SK-N-DZ (cell line): ENCODE measurements at regions not wholly inside any gene's neighbourhood (a gene's known extent, or its start where the extent isn't known, plus 50 kb on each side); places are given as distances from the start of the nearest gene placed in this dataset.
A peak's percentile ranks its signal among the peaks of the same experiment; 100 is the strongest.
"Not testable (repeated sequence)": the region's sequence is repeated elsewhere in the genome, so short reads cannot be mapped to it uniquely, and the experiment has no call there.

Experiments used
- DNase-seq: peaks from one replicate; pipeline ENCODE4 v3.0.0-alpha.2; 2015; ENCODE audit warnings: low spot score

DNA sequence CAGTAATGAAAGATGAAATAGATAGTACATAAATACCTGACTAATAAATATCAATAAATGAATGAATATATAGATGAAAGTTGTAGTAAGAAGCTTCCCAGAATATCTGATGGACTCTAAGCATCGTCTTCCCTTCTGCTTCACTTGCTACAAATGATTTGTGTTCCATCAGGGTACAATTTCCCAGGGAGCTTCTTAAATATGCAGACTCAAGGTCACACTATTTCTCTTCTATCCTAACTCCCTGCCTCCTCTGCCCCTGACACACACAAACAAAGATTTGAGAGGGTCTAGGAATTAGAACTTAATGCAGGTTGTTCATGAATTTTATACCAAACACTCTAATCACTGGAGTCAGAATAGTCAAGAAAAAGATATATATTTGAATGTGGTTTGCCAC is 415.9 kb upstream of the TMPRSS15 start:
- DNase-seq = no peak

DNA sequence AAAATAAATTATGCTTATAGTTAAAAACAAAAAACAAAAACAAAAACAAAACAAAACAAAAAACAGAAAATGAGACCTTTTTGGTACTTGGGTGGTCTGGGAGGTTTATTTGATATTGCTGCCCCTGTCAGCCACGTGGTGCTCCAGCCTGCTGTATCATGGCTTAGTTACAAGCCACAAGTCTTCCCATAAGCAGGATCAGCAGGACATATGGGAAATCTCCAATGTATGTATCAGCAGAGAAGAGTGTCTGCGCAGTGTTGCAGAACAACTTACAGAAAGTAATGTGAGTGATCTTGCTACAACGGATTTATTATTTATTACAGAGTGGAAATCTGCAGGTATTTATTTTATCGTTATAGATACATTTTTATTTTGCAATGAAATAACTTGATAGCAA is 423.0 kb upstream of the TMPRSS15 start:
- DNase-seq = peak; percentile 11

DNA sequence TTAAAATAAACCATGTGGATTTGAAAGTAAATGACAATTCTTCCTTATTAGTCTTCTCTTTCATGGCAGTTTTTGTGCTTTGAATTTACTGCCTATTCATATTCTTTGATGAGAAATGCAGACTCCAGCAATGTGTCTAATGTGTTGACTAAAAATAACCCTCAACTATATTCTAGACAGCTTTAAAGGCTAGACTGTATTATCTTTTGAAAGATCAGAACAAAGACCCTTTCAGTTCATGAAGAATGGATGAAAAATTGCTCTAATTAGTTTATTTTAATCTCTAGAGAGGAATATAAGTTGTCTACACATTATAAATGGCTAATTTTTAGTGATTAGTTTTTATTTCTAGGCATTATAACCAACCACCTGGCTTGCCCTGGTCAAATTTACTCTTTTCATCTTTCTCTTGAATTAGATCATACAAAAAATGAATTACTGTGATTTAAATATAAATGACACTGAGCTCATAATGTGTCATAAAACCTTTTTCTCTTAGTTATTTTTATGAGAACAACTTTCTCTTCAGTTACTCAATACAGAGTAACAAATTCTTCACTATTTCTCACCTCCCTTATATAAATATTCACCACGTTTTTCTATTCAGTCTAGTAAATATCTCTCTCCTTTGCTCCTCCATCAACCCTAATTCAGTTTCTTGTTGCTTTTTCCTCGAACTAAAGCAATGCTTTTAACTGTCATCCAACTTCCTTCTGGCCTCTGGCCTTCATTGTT is 428.5 kb upstream of the TMPRSS15 start:
- peak; percentile 46 for DNase-seq

DNA sequence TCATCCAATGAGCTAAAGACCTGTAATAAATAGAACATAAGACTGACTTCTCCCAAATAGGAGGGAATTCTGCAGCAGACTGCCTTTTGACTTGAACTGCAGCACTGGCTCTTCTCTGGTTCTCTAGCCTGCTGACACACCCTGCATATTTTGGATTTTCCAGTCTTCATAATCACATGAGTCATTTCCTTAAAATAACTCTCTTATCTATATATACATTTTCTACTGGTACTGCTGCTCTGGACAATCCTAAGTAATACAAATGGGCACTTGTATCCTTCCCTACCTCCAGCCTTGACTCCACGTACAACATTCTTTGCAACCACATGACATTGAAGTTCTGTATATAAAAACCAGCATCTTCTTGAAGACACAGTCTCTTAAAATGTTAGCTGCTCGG is 429.4 kb upstream of the TMPRSS15 start:
- DNase-seq = peak; percentile 2

DNA sequence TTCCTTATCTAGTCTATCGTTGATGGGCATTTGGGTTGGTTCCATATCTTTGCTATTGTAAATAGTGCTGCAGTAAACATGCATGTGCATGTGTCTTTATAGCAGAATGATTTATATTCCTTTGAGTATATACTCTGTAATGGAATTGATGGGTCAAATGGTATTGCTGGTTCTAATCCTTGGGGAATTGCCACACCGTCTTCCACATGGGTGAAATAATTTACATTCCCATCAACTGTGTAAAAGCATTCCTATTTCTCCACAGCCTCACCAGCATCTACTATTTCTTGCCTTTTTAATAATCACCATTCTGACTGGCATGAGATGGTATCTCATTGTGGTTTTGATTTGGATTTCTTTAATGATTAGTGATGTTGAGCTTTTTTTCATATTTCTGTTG is 430.5 kb upstream of the TMPRSS15 start:
- not testable (repeated sequence) for DNase-seq

DNA sequence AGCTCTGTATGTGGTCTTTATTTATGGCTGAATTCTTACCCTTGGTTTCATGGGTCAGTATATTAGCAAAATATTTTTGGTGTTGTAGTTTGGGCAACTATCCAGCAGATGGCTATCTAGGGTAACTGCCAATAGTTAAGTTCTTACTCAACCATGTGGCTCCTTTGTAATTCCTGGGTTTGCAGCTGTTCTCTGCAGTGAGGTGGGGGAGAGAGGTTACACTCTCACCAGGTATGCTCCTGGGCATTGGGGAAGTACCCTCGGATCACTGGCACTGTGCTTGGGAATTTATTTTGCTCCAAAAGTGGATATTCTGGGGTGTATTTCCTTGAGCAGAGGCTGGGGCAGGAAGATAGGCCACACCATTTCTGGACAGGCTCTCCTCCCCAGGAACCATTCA is 436.7 kb upstream of the TMPRSS15 start:
- DNase-seq = peak; percentile 8

DNA sequence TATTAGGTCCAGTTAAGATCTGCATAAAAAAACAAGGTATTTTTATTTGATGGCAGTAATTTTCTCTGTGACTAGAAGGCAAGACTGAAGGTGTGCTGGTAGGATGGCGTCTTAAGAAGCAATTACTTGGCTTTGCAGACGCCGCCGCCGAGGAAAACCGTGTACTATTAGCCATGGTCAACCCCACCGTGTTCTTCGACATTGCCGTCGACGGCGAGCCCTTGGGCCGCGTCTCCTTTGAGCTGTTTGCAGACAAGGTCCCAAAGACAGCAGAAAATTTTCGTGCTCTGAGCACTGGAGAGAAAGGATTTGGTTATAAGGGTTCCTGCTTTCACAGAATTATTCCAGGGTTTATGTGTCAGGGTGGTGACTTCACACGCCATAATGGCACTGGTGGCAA is 454.0 kb upstream of the TMPRSS15 start:
- not testable (repeated sequence) for DNase-seq

- DNase-seq = no peak
Observed at GRCh38 chr21:18869104-18869503, 465.5 kb upstream of the TMPRSS15 start.

GRCh38 chr21:18877917-18878316 is 474.3 kb upstream of the TMPRSS15 start:
- no peak for DNase-seq

DNA sequence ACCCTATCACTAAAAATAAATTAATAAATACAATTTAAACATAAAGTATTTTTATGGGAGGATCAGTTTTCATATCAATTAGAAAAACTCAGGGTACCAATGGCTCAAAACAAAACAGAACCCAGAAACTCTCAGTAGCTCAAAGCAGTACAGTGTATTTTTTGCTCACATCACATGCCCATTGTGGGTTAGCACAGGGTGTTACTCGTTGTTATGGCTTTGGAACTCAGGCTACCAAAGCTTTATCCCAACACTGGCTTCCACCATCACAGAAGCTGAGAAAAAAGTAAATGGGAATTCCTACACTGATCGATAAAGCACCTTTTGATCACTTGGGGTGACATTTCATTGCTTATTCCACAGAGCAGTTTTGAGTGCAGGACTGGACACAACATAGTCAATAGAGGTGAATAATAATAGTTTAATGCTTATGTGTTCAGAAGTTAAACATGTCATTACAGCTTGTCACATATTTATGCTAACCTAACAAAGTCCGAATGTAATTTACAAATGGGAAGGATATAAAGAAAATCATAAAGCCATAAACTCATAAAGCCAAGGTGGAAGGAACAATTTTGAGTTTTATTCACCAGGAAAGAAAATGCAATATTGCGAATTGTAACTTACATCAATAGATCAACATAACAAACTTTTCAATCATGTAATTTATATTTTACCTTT is 484.5 kb upstream of the TMPRSS15 start:
- DNase-seq = no peak

DNA sequence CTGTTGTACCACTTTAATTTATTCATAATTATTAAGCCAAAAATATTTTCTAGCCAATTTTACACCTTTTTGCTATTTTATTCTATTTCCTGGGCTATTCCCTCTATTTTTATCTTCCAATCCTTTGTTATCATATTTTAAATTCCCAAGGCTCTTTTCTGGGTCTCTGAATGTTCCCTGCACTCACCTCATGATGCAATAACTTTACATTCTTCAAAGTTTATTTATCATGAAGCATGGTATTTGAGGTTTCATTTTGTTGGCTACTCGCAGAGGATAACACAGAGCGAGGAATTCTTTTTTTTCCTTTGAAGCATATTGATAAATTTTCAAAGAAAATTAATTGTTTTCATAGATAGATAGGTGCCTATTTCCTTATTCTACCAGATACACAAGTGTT is 489.8 kb upstream of the TMPRSS15 start:
- no peak for DNase-seq

DNA sequence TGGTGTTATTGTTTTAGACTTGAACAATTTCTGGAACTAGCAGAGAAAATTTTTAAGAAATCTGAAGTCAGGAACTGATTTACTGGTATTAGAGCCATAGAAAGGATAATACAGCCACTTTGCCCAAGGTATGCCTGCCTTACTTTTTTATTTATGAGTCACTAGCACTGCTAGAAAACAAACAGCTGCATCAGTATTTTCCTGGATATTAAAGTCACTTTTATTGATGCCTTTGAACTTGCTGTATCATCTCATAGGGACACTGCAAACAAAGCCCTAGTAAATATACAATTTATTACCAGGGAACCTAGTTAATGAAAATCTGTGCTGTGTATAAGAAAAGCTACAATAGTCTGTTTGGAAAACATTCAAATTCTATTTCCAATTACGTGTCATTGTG is 490.8 kb upstream of the TMPRSS15 start:
- DNase-seq = no peak

DNA sequence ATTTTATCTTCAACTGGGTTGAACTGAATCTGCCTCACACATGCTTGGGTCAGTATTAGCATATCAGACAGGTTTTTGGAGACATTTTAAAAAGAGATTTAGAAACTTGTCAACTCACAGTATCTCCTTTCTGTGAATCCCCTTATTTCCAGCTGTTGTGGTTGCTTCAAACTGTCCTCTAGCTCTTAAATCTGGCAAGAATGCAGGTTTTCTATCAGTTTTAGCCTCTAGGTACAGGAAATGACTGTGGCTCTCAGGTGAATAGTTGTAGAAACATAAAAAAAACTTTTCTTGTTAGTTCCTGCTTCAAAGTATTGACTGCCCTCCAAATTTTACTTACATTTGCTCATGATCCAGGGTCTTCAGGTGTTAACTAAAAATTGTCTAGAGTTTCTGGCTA is 495.7 kb upstream of the TMPRSS15 start:
- no peak for DNase-seq

DNA sequence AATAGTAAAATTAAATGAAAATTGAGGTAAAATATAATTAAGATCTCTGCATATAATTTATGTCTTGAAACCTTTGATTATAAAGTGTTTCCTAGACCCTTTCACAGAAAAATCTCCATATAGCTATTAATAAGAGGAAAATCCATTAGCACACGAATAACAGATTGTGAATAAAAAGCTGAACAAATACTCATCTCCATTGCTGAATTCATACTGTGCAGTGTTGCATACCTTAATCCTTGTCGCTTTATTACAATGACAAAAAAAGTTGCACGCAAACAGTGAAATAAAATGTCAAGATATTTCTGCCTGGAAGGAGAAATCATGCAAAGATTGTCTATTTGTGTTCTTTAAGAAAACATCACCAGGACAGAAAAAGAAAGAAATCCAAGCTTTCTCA is 499.1 kb upstream of the TMPRSS15 start:
- DNase-seq = no peak

DNA sequence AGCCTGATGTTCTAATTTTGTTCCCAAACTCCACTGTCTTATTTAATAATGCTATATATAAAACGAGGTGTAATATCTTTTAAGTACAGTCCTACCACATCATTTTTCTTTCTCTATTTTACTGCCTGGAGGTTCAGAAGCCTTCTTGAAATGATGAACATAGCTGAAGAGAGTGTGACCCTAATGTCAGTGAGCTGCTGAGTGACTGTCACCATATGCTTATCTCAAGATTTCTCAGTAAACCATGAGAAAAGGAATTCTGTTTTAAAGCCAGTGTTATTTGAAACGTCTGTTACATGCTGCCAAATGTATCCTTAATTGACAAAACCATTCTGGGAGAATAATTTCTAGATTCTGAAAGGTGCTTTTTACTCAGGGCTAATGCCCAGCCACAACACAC is 503.5 kb upstream of the TMPRSS15 start:
- DNase-seq = no peak

DNA sequence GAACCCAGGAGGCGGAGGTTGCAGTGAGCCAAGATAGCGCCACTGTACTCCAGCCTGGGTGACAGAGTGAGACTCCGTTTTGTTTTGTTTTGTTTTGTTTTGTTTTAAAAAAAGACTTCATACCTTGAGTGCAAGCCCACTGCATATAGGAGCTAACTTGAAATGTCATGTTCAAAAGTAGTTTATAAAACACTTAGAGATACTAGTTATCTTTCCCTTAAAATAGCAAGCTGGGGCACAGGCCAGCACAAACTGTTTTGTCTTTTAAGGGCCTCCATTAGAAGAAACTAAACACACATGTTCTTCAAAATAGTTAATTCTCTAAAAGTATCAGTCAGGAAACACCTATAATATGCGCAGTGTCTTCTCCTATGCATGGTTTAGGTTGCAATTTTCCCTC is 505.1 kb upstream of the TMPRSS15 start:
- DNase-seq = no peak

DNA sequence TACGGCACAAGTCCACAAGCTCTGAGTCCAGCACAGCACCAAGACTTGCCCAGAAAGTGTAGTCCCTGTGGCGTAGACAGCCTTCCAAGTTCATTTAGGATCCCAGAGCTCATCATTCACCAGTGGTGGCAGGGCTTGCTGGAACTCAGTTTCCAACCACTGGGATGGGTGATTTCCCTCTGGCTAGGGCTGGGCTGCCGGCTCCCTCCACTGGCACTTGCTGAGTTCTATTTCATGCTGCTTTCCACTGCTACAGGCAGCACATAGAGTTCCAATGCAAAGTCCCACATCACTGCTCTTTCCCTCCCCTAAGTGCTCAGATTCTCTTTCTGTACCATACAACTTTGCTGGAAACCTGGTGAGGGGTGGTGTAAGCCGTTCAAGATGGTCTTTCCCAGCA is 510.3 kb upstream of the TMPRSS15 start:
- DNase-seq = no peak

DNA sequence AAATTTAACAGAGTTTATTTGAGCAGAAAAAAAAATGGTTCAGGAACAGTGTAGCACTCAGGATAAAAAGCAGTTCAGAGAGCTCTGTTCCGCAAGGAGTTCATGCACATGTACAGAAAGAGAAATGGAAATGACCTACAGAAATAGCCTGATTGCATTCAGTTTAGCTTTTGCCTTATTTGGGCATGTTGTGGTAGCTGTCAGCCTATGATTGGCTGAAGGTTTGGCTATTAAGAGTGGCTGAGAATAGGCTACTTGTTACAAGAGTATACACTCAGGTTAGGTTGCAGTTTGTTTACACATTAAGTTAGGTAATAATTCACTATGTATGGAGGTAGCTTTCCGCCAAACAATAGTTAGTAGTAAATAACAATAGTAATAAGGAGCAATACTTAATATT is 511.0 kb upstream of the TMPRSS15 start:
- DNase-seq = no peak

GRCh38 chr21:18917622-18918021 is 514.0 kb upstream of the TMPRSS15 start:
- no peak for DNase-seq

DNA sequence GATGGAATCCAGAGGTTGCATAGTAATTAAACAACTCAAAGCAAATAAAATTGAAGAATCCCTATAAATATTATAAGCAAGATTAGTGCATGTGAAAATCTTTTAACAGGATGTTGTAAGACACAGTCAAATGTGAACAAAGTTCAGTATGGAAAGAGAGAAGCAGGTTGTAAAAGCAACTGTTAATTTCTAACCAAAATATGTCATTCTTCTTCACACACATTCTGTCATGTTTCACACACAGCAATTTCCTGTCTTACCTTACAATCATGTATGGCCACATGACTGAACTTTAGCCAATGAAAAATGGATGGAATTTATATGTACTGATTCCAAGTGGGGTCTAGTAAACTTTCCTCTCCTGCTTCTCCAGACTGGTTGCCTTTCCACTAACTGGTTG is 527.7 kb upstream of the TMPRSS15 start:
- DNase-seq = no peak

GRCh38 chr21:18937337-18937736 is 533.8 kb upstream of the TMPRSS15 start:
- no peak for DNase-seq

DNA sequence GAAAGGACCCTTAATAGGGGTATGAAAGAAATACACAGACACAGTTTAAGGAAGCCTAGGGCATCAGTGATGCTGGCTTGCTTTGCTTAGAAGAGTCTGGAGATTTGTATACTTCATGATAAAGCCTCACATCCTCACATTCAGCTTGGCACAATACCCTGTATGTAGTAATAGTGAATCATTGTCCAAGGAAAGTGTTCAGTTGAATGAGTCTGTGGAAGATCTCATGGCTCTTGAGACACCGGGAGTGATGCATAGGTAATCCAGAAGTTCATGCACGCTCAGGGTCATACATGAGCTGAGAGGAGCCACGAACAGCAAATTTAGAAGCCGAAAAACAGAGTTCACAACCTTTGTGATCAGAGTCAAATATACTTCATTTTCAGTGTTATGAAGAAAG is 537.2 kb upstream of the TMPRSS15 start:
- DNase-seq = no peak

DNA sequence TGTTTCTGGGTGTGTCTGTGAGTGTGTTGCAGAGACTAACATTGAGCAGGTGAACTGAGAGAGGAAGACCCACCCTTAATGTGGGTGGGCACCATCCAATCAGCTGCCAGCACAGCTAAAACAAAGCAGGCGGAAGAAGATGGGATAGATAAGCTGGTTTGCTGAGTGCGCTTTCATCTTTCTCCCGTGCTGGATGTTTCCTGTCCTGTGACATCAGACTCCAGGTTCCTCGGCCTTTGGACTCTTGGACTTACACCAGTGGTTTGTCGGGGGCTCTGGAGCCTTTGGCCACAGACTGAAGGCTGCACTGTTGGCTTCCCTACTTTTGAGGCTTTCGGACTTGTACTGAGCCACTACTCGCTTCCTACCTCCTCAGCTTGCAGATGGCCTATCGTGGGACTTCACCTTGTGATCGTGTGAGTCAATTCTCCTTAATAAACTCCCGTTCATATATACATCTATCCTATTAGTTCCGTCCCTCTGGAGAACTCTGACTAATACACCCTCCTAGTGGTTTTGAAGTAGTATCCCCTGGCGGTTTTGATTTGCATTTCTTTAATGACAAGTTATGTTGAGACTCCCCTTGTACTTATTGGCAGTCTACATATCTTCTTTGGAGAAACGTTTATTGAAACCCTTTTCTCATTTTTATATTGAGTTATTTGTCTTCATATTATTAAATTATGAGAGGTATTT is 546.6 kb upstream of the TMPRSS15 start:
- DNase-seq = no peak
